Upper lobe of left lung (tissue), 4 donors: ENCODE measurements at regions not wholly inside any gene's neighbourhood (a gene's known extent, or its start where the extent isn't known, plus 50 kb on each side); places are given as distances from the start of the nearest gene placed in this dataset.
"Not testable (repeated sequence)": the region's sequence is repeated elsewhere in the genome, so short reads cannot be mapped to it uniquely, and the experiment has no call there.

ENCODE experiments used
- CTCF ChIP-seq, 6 experiments: fragments of 450-650 bp in 4 of 6; fragments of 200-600 bp in 2 of 6; sonication (generic) in 2 of 6; IDR thresholded peaks; one replicate each; pipeline ENCODE4 v1.5.1; 2016 to 2019; ENCODE audit warnings: antibody characterized with exemption in 6 of 6
- EP300 ChIP-seq, 4 donors: sonication (generic); formaldehyde crosslinking; IDR thresholded peaks; one replicate each; pipeline ENCODE4 v1.5.1; 2017; ENCODE audit warnings: antibody characterized with exemption in 4 of 4, control low read depth in 2 of 4
- POLR2A ChIP-seq, 4 donors: fragments of 450-650 bp; IDR thresholded peaks; one replicate each; pipeline ENCODE4 v1.5.1; 2016 to 2017; ENCODE audit warnings: antibody characterized with exemption in 4 of 4, mild to moderate bottlenecking in 2 of 4
- POLR2AphosphoS5 ChIP-seq, 2 donors: sonication (generic); formaldehyde crosslinking; IDR thresholded peaks; one replicate each; pipeline ENCODE4 v1.5.1; 2017; ENCODE audit warnings: antibody characterized with exemption in 2 of 2

GRCh38 chrX:90398020-90398419 lies 476.3 kb downstream of the TGIF2LX start:
- TF ChIP-seq CTCF, EP300, POLR2A, POLR2AphosphoS5 (IDR thresholded peaks at IDR 0.05): not testable (repeated sequence)
